ENCODE measurements at regions not wholly inside any gene's neighbourhood (a gene's known extent, or its start where the extent isn't known, plus 50 kb on each side); places are given as distances from the start of the nearest gene placed in this dataset.

GRCh38 chr20:61186771-61187472 is 65.1 kb upstream of the CDH4 start:
- Histone ChIP-seq H3K18ac (ENCODE audit: extremely low read depth, low read length) (no peak overlapping the region), H4K8ac (ENCODE audit: extremely low read depth, insufficient read depth, low read length) (no peak overlapping the region), H2BK120ac (replicated peaks; ENCODE audit: low read depth, low read length) (no peak overlapping the region), H3K9ac (replicated peaks in 1 of 4; ENCODE audit: extremely low read depth in 1 of 4, low read depth in 3 of 4, low read length in 3 of 4) (no peak overlapping the region), H3K23ac (ENCODE audit: insufficient read length) (no peak overlapping the region), H3K4ac (replicated peaks; ENCODE audit: insufficient read length, low read depth, low read length) (no peak overlapping the region), H4K5ac (ENCODE audit: insufficient read length, low read depth, low read length) (no peak overlapping the region), H3K14ac (ENCODE audit: insufficient read length) (no peak overlapping the region), H2BK15ac (ENCODE audit: low read length) (no peak overlapping the region), H3K27ac (ENCODE audit: low read depth, low read length) (no peak overlapping the region), H3K4me2 (ENCODE audit: insufficient read depth in 1 of 2, low read depth in 2 of 2, low read length in 2 of 2) (no peak overlapping the region), H2AK5ac (ENCODE audit: low read depth, low read length) (no peak overlapping the region), H2BK20ac (ENCODE audit: low read length) (no peak overlapping the region), H3K36me3 (ENCODE audit: control insufficient read depth in 2 of 4, insufficient read depth in 4 of 4, low read length in 3 of 4) (no peaks in the 10 kb centered on the region), H3K79me2 (ENCODE audit: control insufficient read depth in 1 of 2, insufficient read depth in 2 of 2, low read length in 2 of 2) (no peaks in the 10 kb centered on the region), H3K9me3 (ENCODE audit: insufficient read depth in 2 of 2, low read depth in 1 of 2, low read length in 1 of 2) (no peaks in the 10 kb centered on the region), H3K79me1 (ENCODE audit: low read depth, low read length) (no peaks in the 10 kb centered on the region), H4K91ac (replicated peaks; ENCODE audit: insufficient read length, low read length) (no peak overlapping the region), H3K4me1 (replicated peaks in 1 of 4; ENCODE audit: control insufficient read depth in 3 of 4, insufficient read depth in 4 of 4, low read length in 3 of 4) (peaks cover 0 to 3% (median 0%) of the 10 kb centered on the region in 4 experiments; a peak in 2 of 7 replicates), H3K27me3 (replicated peaks in 1 of 4; ENCODE audit: control insufficient read depth in 3 of 4, extremely low read depth in 1 of 4, insufficient read depth in 3 of 4, low read length in 3 of 4) (peaks cover 0 to 9% (median 0%) of the 10 kb centered on the region in 4 experiments; a peak in 3 of 7 replicates), H2AFZ (ENCODE audit: low read length) (no peak overlapping the region), H3K23me2 (ENCODE audit: low read depth, low read length) (no peaks in the 10 kb centered on the region), H3K56ac (replicated peaks; ENCODE audit: insufficient read length, low read depth, low read length) (no peak overlapping the region), H3K4me3 (ENCODE audit: extremely low read depth in 1 of 4, insufficient read depth in 2 of 4, low read depth in 3 of 4, low read length in 4 of 4) (no peak overlapping the region), H2BK5ac (ENCODE audit: low read depth, low read length) (no peak overlapping the region), H2BK12ac (ENCODE audit: low read depth, low read length) (no peak overlapping the region), H4K20me1 (replicated peaks in 1 of 2; ENCODE audit: control insufficient read depth in 1 of 2, insufficient read depth in 2 of 2, low read length in 2 of 2) (no peaks in the 10 kb centered on the region)
- FAIRE-seq (no peak), DNase-seq (ENCODE audit: low read depth in 1 of 2, low spot score in 2 of 2) (no peak)
- POLR2A ChIA-PET (ENCODE audit: partially characterized antibody): no interaction called here
- no peak for TF ChIP-seq EGR1 (IDR thresholded peaks at IDR 0.05; ENCODE audit: borderline replicate concordance, low read depth, low read length)
- CTCF ChIA-PET (ENCODE audit: partially characterized antibody): interaction anchor here (1.1 to 2.5 kb wide), 4 partner anchors 19 to 710 kb away, joined by 3 to 8 read pairs (median 4); no protein-coding TSS in a partner anchor
- WGBS, 2 experiments (ENCODE audit: extremely low coverage in 1 of 2, insufficient coverage in 1 of 2, insufficient read length in 1 of 2, insufficient replicate concordance in 2 of 2, low coverage in 1 of 2, low lambda C conversion rate in 2 of 2, missing lambda C conversion rate in 1 of 2): 92% methylated on average over 11 of the region's 11 CpGs; no CpG with 5 or more reads in 1 of the 2 experiments

All from H1 (cell line).